Panc1 (cell line): ENCODE measurements at regions not wholly inside any gene's neighbourhood (a gene's known extent, or its start where the extent isn't known, plus 50 kb on each side); places are given as distances from the start of the nearest gene placed in this dataset.

ENCODE experiments used
- POLR2AphosphoS5 ChIP-seq: IDR thresholded peaks from 2 replicates; pipeline ENCODE4 v1.6.1; 2012; ENCODE audit warnings: mild to moderate bottlenecking, low read depth, low read length, moderate library complexity
- REST ChIP-seq, 2 experiments: IDR thresholded peaks; 2 replicates each; pipeline ENCODE4 v1.6.1; 2011 to 2012; ENCODE audit warnings: low read depth in 2 of 2, control low read depth in 1 of 2, low read length in 1 of 2, mild to moderate bottlenecking in 1 of 2, moderate library complexity in 1 of 2; ENCODE audit not compliant: insufficient read depth in 1 of 2
- SIN3A ChIP-seq: IDR thresholded peaks from 2 replicates; pipeline ENCODE4 v1.6.1; 2012; ENCODE audit warnings: low read depth, mild to moderate bottlenecking, low read length, moderate library complexity, borderline replicate concordance; ENCODE audit not compliant: insufficient read depth
- TCF7L2 ChIP-seq: IDR thresholded peaks from 2 replicates; pipeline ENCODE4 v1.6.1; 2011; ENCODE audit warnings: mild to moderate bottlenecking, low read depth, low read length, inconsistent platforms
- TF ChIP-seq, protein P1 (sequence below): fragments of 450-650 bp; IDR thresholded peaks from 2 replicates; pipeline ENCODE4 v1.5.1; 2017; ENCODE audit warnings: mild to moderate bottlenecking

DNA sequence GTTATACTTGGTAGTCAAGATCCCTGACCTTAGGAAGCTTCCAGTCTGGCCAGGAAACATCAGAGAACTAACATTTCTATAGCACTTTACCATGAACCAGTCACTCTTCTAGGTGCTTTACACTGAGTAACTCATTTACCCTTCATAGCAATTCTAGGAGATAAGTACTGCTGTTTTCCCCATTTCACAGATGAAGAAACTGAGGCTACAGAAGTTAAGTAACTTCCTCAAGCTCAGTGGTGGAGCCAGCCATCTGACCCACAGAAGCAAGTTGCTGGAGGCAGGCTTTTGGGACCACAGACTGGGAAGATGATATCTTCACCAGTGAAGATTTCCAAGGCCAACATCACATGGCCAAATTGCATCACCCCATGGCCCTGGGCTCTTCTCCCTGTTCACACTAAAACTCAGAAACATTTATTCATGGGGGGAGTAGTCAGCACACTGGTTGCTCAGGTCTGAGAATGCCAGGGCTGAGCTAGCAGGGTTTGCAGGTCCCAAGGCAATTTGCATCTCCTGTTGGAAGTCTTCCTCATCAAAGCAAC lies 70.3 kb downstream of the UNC5CL start:
- TF ChIP-seq, protein P1, sequence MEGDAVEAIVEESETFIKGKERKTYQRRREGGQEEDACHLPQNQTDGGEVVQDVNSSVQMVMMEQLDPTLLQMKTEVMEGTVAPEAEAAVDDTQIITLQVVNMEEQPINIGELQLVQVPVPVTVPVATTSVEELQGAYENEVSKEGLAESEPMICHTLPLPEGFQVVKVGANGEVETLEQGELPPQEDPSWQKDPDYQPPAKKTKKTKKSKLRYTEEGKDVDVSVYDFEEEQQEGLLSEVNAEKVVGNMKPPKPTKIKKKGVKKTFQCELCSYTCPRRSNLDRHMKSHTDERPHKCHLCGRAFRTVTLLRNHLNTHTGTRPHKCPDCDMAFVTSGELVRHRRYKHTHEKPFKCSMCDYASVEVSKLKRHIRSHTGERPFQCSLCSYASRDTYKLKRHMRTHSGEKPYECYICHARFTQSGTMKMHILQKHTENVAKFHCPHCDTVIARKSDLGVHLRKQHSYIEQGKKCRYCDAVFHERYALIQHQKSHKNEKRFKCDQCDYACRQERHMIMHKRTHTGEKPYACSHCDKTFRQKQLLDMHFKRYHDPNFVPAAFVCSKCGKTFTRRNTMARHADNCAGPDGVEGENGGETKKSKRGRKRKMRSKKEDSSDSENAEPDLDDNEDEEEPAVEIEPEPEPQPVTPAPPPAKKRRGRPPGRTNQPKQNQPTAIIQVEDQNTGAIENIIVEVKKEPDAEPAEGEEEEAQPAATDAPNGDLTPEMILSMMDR: no peak
- no peak for TF ChIP-seq SIN3A
- TF ChIP-seq POLR2AphosphoS5: no peak
- no peak for TF ChIP-seq TCF7L2
- TF ChIP-seq REST (IDR thresholded peaks at IDR 0.05; ENCODE audit: insufficient read depth in 1 of 2, low read depth in 2 of 2, low read length in 1 of 2): no peak
